HG03439 (cell line): ENCODE measurements at regions not wholly inside any gene's neighbourhood (a gene's known extent, or its start where the extent isn't known, plus 50 kb on each side); places are given as distances from the start of the nearest gene placed in this dataset.

Source experiments
- ATAC-seq: cut with Tn5 transposase; IDR thresholded peaks from one replicate; pipeline ENCODE4 v1.9.1; 2021; ENCODE audit warnings: mild to moderate bottlenecking, moderate library complexity; ENCODE audit not compliant: unreplicated experiment

DNA sequence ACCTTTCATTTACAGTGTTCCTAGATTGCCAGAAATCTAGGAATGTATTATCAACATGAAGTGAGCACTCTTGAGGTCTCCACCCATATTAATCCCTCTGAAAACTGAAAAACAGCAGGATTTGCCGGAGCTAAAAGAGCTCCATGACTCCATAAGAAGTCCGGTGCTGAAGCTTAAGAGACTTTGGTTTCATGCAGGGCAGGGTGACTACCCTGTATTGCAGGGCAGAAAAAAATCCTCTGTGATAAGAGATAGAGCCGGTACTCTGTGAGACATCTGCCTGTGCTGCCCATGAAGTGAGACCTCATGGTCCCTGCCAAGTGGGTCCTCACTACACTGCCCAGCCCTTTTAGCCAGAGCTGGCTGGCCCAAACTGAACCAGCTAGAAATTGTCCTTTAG, 127.2 kb upstream of the NPY2R start:
- no peak for ATAC-seq

DNA sequence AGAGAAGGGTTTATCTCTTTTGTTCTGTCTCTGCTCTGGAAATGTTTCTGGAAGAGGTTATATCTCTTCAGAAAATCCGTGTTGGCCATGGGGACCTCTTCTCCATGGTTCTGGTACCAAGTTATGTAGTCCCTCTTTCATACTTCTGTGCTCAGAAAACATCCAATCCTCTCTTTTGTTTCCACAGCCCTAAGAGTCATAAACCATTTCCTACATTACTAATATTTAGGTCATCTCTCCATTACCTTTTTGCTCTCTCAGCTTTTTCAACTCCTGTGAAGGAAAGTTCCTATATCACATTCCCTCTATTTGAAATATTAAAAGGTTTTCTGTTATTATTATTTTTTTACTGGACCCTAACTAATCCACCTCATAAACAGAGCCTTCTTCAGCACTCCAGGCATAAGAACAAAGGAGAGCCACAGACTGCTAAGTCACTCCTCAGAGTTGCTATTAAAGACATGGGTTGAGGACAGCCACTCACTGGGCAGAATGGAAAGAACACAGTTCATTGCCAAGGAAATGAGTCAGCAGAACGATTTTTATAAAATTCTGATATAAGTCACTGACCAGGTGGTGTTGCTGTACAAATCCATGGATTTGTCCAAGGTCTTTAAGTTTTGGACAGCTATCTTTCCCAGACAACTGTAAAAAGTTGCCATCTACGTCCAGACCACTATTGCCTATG, 122.4 kb upstream of the NPY2R start:
- no peak for ATAC-seq

DNA sequence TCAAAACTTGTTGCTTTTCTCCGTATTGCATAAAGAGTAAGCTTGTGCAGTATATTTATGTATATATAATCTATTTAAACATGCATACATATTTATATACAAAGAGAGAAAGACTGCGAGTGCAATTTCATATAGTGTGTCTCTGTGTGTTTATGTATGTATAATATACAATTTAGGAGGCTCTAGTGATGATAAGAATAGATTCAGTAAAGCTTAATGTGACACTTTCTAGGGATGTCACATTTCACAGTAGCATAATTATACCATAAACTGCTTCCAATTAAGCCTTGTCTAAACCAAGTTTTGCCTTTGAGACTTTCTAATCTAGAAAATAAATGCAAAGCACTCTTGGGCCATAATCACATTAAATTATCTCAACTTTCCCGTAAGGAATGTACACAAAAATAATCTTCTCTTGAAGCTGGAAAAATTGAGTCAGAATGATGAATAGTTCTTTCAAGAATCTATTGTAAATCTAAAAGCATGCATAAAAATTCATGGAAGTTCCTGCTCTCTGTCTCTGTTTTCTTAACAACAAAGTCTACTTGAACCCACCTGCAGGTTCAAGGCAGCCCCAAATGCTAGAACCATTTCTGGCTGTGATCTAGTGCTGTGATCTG, 114.1 kb upstream of the NPY2R start:
- ATAC-seq: no peak

DNA sequence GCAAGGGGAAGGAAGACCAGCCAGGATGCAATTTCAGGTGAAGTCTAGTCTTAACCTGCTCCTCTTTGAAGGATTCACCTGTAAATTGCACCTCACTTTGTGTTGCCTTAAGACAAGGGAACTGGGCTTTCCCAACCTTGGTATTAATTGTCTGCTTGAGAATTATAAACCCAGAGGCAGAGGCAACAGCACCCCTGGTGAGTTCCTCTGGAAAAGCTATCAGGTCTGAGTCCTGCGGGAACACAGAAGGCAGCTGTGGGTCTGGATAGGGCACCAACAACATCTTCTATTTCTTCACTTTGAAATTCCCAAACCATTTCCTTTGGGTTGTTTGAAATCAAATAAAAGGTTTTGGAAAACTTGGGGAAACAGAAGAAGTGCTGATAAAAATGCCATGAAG, 109.2 kb upstream of the NPY2R start:
- no peak for ATAC-seq

- ATAC-seq: no peak
Observed at GRCh38 chr4:155106629-155107028, 101.8 kb upstream of the NPY2R start.

GRCh38 chr4:155107059-155107458, 101.4 kb upstream of the NPY2R start:
- no peak for ATAC-seq

DNA sequence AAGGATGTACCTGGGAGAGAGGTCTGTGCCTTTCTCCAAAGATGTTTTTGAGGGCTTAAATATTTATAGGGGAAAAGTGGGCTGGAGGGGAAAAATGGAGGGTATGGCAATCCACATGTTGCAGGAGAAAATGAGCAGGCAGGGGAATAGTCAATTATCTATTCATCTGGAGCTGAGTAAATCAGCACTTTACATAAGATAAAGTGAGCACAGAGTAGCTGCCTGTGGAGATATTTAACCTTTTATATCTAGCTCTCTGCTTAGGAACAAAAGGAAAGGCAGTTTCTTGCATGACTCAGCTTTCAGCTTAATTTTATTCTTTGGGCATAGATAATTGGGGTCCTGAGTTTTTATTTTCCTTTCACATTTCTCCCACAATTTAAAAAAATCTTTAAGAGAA, 93.6 kb upstream of the NPY2R start:
- no peak for ATAC-seq

GRCh38 chr4:155119006-155119405, 89.4 kb upstream of the NPY2R start:
- no peak for ATAC-seq

- no peak for ATAC-seq
Observed at GRCh38 chr4:155120536-155120935, 87.9 kb upstream of the NPY2R start.

DNA sequence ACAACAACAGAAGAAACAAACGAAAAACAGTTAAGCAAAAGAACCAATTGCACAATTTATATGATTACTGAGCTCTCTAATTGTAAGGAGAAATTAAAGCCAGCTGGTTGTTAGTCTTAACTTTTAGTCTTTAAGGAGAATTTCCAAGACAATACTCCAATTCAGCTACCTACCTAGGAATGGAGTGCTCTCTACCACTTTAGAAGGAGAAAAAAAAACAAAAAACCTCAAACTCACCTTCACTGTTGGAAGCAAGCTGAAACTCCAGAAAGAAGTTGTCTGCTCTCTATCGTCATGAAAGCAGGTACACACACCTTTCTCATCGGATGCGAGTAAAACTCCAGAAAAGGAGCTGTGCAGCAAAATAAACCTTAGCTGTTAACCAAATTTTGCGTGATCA, 86.1 kb upstream of the NPY2R start:
- no peak for ATAC-seq

DNA sequence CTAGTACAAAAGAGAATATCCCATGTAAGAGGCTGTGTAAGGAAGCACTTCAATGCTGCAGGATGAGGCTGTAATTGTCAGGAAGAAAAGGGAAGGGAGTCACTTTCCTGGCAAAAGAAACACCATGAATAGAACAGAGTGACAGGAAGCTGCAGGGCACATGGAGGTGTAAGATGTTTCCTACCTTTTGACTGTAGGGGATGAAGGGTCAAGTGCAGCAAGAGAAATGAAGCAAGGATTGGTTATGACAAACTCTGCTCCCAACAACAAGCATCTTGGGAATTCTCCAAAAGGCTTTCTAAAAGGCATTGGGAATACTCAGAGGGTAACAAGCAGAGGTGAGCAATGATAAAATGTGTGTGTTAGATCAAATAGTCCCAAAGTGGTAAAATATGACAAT, 74.3 kb upstream of the NPY2R start:
- no peak for ATAC-seq

GRCh38 chr4:155140889-155141288, 67.5 kb upstream of the NPY2R start:
- ATAC-seq: no peak

DNA sequence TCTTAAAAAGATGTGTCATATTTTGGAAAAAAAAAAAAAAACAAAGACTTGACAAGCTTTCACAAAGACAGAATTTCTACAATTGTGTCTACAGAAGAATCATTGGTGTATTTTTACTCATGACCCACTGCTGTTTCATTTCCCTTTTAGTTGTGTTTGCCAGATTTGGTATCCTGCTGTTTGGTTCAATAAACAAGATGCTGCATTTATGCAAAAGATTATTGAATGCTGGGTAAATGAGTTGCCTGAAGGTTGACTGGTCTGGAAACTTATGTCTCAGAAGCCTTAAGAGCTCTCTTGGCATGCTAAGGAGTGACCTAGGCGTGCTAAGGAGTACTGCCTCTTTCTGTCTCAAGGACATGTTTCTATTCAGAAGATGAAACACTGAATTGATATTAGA, 64.9 kb upstream of the NPY2R start:
- no peak for ATAC-seq
